HG03457 (cell line): ENCODE measurements at regions not wholly inside any gene's neighbourhood (a gene's known extent, or its start where the extent isn't known, plus 50 kb on each side); places are given as distances from the start of the nearest gene placed in this dataset.
A peak's percentile ranks its signal among the peaks of the same experiment; 100 is the strongest.

Source experiments
- ATAC-seq: cut with Tn5 transposase; IDR thresholded peaks from one replicate; pipeline ENCODE4 v1.9.1; 2021; ENCODE audit warnings: moderate number of reproducible peaks; ENCODE audit not compliant: unreplicated experiment

DNA sequence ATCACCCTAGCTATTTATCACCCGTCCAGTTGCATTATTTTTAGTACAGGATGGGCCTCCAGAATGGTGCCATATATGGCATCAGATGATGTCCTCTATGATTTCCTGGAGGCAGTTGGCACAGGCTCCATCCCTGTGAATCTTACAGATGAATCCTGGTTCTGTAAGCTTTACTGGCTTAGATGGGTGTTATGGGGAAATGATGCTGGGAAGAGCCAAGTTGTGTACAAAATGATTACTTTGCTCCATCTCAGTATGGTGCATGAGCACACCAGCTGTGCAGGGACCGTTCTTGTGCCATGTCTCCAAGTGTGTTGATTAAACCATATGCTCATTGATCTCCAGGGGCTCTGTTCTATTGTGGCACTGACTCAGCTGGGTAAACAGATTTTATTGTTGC is 755.7 kb downstream of the TLR4 start:
- ATAC-seq, result no peak

DNA sequence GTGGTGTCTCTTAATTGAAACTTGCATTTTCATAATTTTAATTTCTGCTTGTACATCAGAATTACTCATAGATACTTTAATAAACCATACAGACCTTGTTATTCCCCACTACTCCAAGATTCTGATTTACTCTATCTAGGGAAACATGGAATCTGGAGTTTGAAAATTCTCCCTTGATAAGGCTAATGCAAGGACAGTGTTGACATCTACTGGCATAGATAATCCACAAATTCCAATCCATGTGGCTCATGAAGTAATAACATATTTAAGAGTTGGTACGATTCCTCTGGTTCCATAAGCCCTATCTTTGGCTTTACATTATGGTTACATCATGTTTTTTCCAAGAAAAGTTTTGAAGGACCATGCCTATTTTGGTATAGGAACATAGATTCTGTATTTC is 759.2 kb downstream of the TLR4 start:
- no peak for ATAC-seq

DNA sequence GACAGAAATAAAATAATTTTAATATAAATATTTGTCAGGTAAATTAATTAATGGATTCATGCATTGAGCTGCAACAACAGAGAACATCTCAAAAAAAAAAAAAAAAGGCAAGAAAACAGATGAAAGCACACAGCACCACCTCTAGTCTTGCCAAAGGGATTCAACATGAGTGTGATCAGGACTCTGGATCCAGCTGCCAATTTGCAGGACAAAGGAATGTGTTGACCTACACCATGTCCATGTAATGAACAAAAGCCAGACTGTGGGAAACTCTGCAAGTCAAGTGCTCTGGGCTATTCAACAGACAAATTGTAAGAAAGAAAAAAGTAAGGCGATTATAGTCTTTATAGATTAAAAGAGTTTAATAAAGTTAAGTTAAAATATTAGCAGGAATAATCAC is 769.3 kb downstream of the TLR4 start:
- ATAC-seq, result no peak

GRCh38 chr9:118478752-118479151 is 774.5 kb downstream of the TLR4 start:
- no peak for ATAC-seq

DNA sequence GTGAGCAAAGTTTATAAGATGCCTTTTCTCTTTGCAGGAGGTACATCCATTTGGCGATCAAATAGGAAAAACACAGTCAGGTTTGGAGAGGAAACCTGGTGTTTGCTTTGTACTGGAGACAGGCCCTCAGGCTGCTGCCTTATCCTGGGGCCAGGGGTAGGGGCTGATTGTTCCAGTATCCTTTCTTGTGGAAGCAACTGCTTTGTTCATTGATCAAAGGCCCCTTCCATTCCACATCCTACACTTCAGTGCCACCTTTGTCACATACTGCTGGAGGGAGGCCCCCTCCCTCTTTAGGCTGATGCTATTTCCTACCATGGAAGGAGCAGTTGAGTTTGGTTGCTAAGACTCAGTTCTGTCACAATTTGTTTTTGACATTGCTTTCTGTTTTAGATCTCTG is 778.1 kb downstream of the TLR4 start:
- ATAC-seq, result no peak

- no peak for ATAC-seq
Observed at GRCh38 chr9:118483677-118484076, 779.5 kb downstream of the TLR4 start.

DNA sequence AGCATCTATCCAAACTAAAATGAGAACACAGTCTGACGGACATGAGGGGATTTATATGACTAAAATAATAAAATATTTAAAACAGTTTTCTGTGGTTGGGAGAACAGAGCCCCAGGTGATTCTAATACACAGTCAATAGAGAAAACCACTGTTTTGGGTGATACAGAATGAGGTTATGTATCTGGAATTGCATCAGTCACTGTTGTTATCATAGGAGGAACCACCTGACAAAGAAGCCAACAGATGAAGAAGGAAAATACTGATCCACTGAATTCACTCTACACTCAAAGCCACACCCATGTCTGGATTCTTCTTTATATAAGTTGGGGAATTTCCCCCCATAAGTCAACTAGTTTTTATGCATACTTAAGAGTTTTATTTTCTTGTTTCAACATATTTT is 799.0 kb downstream of the TLR4 start:
- ATAC-seq, result no peak

DNA sequence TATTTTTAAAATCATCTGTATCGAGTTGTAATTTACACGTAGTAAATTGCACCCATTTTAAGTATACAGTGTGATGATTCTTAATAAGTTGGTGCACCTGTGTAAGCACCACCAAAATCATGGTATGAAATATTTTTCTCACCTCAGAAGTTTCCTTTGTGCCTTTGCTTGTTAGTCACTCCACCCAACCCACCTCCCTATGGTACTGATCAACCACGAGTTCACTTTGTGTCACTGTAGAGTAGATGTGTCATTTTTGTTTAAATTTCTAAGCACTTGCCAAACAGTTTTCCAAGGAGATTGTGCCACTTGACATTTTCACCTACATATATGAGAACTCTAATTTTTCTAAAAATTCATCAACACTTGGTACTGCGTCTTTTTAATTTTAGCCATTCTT is 806.5 kb downstream of the TLR4 start:
- no peak for ATAC-seq

- no peak for ATAC-seq
Observed at GRCh38 chr9:118515947-118516346, 811.7 kb downstream of the TLR4 start.

- no peak for ATAC-seq
Observed at GRCh38 chr9:118521261-118521660, 817.1 kb downstream of the TLR4 start.

DNA sequence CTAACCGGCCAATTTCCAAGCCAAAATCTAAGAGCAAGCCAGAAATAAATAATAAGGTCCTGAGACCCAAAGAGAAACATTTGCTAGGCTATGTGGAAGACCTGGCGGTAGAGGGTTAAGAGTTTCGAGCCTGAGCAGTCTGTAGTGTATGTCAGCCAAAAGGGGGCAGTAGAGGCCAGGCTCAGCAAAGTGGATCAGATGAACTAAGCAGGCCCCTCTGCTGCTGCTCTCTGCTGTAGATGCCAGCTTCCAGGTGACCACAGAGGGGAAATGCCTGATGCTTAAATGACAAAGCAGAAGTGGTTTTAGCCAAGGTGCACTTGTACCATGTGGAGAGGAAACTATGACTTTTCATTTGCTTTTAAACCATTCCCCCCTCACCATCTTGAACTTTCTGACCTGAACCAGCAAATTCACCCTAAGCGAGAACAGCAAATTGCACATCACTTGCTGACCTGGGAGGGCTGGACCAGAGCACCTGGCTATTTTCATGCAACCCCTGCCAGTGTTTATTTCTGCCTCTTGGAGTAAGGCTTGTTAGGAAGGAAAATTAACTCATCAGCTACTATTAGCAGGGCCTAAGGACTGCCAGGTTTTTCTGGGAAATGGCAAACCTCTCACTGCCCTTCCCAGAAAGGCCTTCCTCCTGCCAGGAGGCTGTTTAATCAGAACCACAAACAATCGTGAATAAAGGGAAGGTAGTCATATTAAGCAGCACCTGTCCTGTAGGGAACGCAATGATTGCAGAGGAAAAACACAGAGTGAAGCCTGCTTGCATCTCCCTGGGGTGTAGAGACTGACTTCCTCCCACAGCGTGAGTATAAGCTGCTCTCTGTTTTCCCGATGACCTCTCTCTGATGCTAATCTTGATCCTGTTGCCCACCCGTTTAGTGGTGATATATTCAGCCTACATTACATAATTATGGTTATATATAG is 818.2 kb downstream of the TLR4 start:
- peak; percentile 98 for ATAC-seq

- no peak for ATAC-seq
Observed at GRCh38 chr9:118527261-118527660, 823.1 kb downstream of the TLR4 start.

GRCh38 chr9:118529210-118529609 is 825.0 kb downstream of the TLR4 start:
- ATAC-seq, result peak; percentile 59

DNA sequence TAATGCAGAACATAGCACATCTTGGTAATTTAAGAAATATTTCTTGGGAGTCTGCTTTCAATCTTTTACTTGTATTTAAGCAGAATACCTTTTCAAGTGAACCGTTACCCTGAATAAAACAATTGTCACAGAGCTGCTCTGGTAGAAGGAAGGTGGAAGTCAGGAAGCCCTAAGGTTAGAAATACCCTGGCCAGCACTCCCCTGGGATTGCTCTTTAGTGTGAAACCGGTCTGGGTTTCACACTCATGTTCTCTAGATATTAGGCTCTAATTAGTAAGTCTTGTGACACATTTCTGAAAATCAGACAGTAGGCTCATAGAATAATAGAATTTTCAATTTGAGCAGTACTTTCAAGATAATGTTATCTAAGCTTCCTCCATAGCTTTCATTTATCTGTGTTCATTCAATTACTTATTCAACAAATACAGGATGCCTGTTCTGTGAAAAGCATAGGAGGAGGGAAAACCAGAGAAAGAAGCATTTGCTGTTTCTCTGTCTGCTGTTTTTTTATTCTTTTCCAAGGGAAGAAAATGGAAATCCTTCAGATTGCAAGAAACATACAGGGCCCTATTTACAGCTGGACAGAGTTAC is 825.5 kb downstream of the TLR4 start:
- ATAC-seq, result peak; percentile 96

DNA sequence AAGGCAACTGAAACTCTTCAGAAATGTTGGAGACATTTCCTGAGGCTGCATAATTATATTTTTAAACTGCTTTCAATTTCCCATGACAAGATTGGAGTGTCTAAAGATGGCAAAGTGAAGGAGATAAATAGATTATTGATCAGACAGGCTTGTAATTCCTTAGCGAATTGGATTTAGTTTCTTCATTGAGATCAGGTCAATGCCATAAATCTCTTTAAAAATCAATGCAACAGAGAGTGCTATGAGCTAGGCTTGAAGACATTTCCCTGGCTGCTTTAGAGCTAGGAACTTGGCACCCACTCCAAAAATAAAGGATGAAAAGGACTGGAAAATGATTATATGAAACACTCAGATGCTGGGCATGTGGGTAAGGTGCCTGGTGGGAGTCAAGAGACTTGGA is 828.4 kb downstream of the TLR4 start:
- ATAC-seq, result no peak

DNA sequence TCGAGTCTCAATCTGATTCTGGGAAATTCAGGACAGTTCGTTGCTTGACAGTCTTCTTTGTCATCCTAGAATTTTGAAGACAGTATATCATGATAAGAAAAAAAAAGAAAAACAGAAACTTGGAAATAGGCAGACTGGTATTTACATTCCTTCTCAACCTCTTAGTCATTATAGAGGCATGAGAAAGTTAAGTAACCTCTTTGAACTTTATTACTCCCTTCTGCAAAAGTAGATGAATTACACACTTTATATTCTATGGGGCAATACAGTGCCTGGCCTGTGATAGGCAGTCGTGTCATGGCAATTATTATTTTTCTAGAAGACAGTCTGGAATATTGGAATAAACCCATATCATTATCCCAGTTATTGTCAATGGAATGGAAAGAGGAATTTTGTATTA is 828.9 kb downstream of the TLR4 start:
- ATAC-seq, result no peak

GRCh38 chr9:118533850-118534249 is 829.6 kb downstream of the TLR4 start:
- ATAC-seq, result no peak

DNA sequence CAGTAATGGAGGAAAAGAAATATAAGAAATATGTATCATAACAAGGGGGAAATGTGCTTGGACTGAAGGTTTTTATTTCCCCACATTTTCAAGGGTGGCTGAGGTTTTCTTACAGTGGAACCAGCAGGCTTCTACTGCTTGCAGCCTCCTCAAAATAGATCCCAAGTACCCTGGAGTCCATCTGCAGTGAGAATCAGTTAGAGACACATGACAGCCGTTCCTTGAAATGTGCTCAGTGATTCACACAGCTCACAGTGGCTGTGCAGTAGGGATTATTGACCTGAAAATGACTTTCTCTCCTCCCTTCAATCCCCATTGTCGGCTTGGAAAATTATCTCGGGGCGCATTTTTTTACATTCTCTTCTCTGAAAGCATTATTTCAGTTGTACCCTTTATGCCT is 832.0 kb downstream of the TLR4 start:
- no peak for ATAC-seq

DNA sequence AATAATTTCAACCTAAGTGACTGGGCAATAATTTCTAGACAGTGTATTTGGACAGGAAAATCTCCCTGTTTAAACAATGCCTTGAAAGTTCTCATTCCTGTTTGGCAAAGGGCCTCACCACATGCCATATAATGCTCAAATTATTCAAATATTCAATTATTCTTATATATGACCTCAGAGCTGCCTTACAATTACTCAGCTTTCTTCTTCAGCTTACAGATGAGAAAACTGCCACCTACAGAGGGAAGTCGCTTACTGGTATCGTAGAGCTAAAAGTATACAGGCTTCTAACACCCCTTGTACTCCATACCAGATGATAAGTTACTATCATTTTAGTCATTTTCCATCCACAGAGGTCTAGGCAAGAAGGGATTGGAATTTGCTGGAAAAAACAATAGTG is 830.3 kb downstream of the BRINP1 start:
- ATAC-seq, result no peak

- ATAC-seq, result no peak
Observed at GRCh38 chr9:118553465-118553864, 815.8 kb downstream of the BRINP1 start.

- no peak for ATAC-seq
Observed at GRCh38 chr9:118554987-118555386, 814.2 kb downstream of the BRINP1 start.

- no peak for ATAC-seq
Observed at GRCh38 chr9:118558026-118558425, 811.2 kb downstream of the BRINP1 start.

GRCh38 chr9:118558891-118559290 is 810.3 kb downstream of the BRINP1 start:
- ATAC-seq, result no peak
